ENCODE measurements at regions not wholly inside any gene's neighbourhood (a gene's known extent, or its start where the extent isn't known, plus 50 kb on each side); places are given as distances from the start of the nearest gene placed in this dataset.

DNA sequence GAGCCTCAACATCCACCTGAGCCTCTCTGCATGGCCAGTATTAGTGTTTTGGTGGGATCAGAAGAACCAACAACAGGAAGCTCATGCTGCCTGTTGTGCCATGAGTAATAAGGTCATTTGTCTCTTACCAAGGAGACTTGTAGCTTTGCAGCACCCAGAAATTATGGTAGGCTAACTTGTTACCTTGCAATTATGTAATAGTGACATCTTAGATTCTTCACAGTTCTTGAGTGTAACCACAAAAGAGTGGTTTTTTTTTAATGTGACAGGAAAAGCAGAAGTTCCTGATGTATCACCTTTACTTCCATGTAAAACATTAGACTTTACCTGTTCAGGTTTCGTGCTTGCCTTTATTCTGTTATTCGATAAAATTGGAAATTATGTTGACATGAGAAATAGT lies 263.9 kb upstream of the CXXC4 start:
- Histone ChIP-seq H4K20me1 (ENCODE audit: insufficient read depth, low read depth, low read length) (no peaks in the 10 kb centered on the region), H3K36me3 (ENCODE audit: insufficient read depth, low read length) (no peaks in the 10 kb centered on the region), H2AFZ (ENCODE audit: low read length) (no peak overlapping the region), H3K79me2 (ENCODE audit: low read length) (no peaks in the 10 kb centered on the region), H3K9me2 (replicated peaks; ENCODE audit: insufficient read depth, low read length) (no peaks in the 10 kb centered on the region), H3K4me1 (ENCODE audit: low read length) (no peaks in the 10 kb centered on the region), H3K4me3 (ENCODE audit: low read length) (no peak overlapping the region), H3K27me3 (ENCODE audit: low read length) (no peaks in the 10 kb centered on the region), H3K9ac (ENCODE audit: low read length) (no peak overlapping the region), H3K9me3 (ENCODE audit: low read length) (no peaks in the 10 kb centered on the region), H3K27ac (ENCODE audit: low read length) (no peak overlapping the region), H3K4me2 (ENCODE audit: low read depth, low read length, poor library complexity, severe bottlenecking) (no peak overlapping the region)
- DNase-seq: no peak

- Histone ChIP-seq H3K4me1 (ENCODE audit: low read length) (no peaks in the 10 kb centered on the region), H3K9ac (ENCODE audit: low read length) (no peak overlapping the region), H3K27ac (ENCODE audit: low read length) (no peak overlapping the region), H3K9me3 (ENCODE audit: low read length) (no peaks in the 10 kb centered on the region), H3K4me2 (ENCODE audit: low read depth, low read length, poor library complexity, severe bottlenecking) (no peak overlapping the region), H3K79me2 (ENCODE audit: low read length) (no peaks in the 10 kb centered on the region), H4K20me1 (ENCODE audit: insufficient read depth, low read depth, low read length) (no peaks in the 10 kb centered on the region), H3K36me3 (ENCODE audit: insufficient read depth, low read length) (no peaks in the 10 kb centered on the region), H2AFZ (ENCODE audit: low read length) (no peak overlapping the region), H3K9me2 (replicated peaks; ENCODE audit: insufficient read depth, low read length) (no peaks in the 10 kb centered on the region), H3K27me3 (ENCODE audit: low read length) (no peaks in the 10 kb centered on the region), H3K4me3 (ENCODE audit: low read length) (no peak overlapping the region)
- DNase-seq: no peak
Observed at GRCh38 chr4:104763554-104764222, 269.0 kb upstream of the CXXC4 start.

GRCh38 chr4:104766676-104767075 lies 272.0 kb upstream of the CXXC4 start:
- H3K4me2 ChIP-seq (ENCODE audit: low read depth, low read length, poor library complexity, severe bottlenecking): no peak overlapping the region
- H3K27ac ChIP-seq (ENCODE audit: low read length): no peak overlapping the region
- H3K4me1 ChIP-seq (ENCODE audit: low read length): no peaks in the 10 kb centered on the region
- H3K79me2 ChIP-seq (ENCODE audit: low read length): no peaks in the 10 kb centered on the region
- DNase-seq: no peak
- H3K4me3 ChIP-seq (ENCODE audit: low read length): no peak overlapping the region
- no peaks in the 10 kb centered on the region for H4K20me1 ChIP-seq (ENCODE audit: insufficient read depth, low read depth, low read length)
- no peak overlapping the region for H2AFZ ChIP-seq (ENCODE audit: low read length)
- H3K9ac ChIP-seq (ENCODE audit: low read length): no peak overlapping the region
- no peaks in the 10 kb centered on the region for H3K36me3 ChIP-seq (ENCODE audit: insufficient read depth, low read length)
- no peaks in the 10 kb centered on the region for H3K9me3 ChIP-seq (ENCODE audit: low read length)
- no peaks in the 10 kb centered on the region for H3K9me2 ChIP-seq (replicated peaks; ENCODE audit: insufficient read depth, low read length)
- H3K27me3 ChIP-seq (ENCODE audit: low read length): no peaks in the 10 kb centered on the region

GRCh38 chr4:104772849-104773248 lies 278.2 kb upstream of the CXXC4 start:
- Histone ChIP-seq H3K36me3 (ENCODE audit: insufficient read depth, low read length) (no peaks in the 10 kb centered on the region), H3K4me1 (ENCODE audit: low read length) (no peaks in the 10 kb centered on the region), H3K9me2 (replicated peaks; ENCODE audit: insufficient read depth, low read length) (no peaks in the 10 kb centered on the region), H3K27ac (ENCODE audit: low read length) (no peak overlapping the region), H3K9me3 (ENCODE audit: low read length) (no peaks in the 10 kb centered on the region), H3K4me3 (ENCODE audit: low read length) (no peak overlapping the region), H4K20me1 (ENCODE audit: insufficient read depth, low read depth, low read length) (no peaks in the 10 kb centered on the region), H3K27me3 (ENCODE audit: low read length) (no peaks in the 10 kb centered on the region), H3K9ac (ENCODE audit: low read length) (no peak overlapping the region), H2AFZ (ENCODE audit: low read length) (no peak overlapping the region), H3K79me2 (ENCODE audit: low read length) (no peaks in the 10 kb centered on the region), H3K4me2 (ENCODE audit: low read depth, low read length, poor library complexity, severe bottlenecking) (no peak overlapping the region)
- DNase-seq: no peak

- Histone ChIP-seq H3K79me2 (ENCODE audit: low read length) (no peaks in the 10 kb centered on the region), H3K9me2 (replicated peaks; ENCODE audit: insufficient read depth, low read length) (0 out of 2 replicates have a peak, but pooled peaks cover 2% of the 10 kb centered on the region), H3K4me3 (ENCODE audit: low read length) (no peak overlapping the region), H4K20me1 (ENCODE audit: insufficient read depth, low read depth, low read length) (no peaks in the 10 kb centered on the region), H3K36me3 (ENCODE audit: insufficient read depth, low read length) (no peaks in the 10 kb centered on the region), H3K27me3 (ENCODE audit: low read length) (no peaks in the 10 kb centered on the region), H3K4me1 (ENCODE audit: low read length) (no peaks in the 10 kb centered on the region), H3K9me3 (ENCODE audit: low read length) (no peaks in the 10 kb centered on the region), H3K27ac (ENCODE audit: low read length) (no peak overlapping the region), H2AFZ (ENCODE audit: low read length) (no peak overlapping the region), H3K4me2 (ENCODE audit: low read depth, low read length, poor library complexity, severe bottlenecking) (no peak overlapping the region), H3K9ac (ENCODE audit: low read length) (no peak overlapping the region)
- DNase-seq: no peak
Observed at GRCh38 chr4:104795264-104795939, 300.7 kb upstream of the CXXC4 start.

- H3K27ac ChIP-seq (ENCODE audit: low read length): no peak overlapping the region
- H3K9me2 ChIP-seq (replicated peaks; ENCODE audit: insufficient read depth, low read length): no peaks in the 10 kb centered on the region
- no peaks in the 10 kb centered on the region for H3K9me3 ChIP-seq (ENCODE audit: low read length)
- no peaks in the 10 kb centered on the region for H3K27me3 ChIP-seq (ENCODE audit: low read length)
- H3K4me2 ChIP-seq (ENCODE audit: low read depth, low read length, poor library complexity, severe bottlenecking): no peak overlapping the region
- no peaks in the 10 kb centered on the region for H3K4me1 ChIP-seq (ENCODE audit: low read length)
- H3K4me3 ChIP-seq (ENCODE audit: low read length): no peak overlapping the region
- DNase-seq: no peak
- H3K9ac ChIP-seq (ENCODE audit: low read length): no peak overlapping the region
- no peaks in the 10 kb centered on the region for H3K36me3 ChIP-seq (ENCODE audit: insufficient read depth, low read length)
- no peaks in the 10 kb centered on the region for H4K20me1 ChIP-seq (ENCODE audit: insufficient read depth, low read depth, low read length)
- no peak overlapping the region for H2AFZ ChIP-seq (ENCODE audit: low read length)
- no peaks in the 10 kb centered on the region for H3K79me2 ChIP-seq (ENCODE audit: low read length)
Observed at GRCh38 chr4:104811727-104812126, 317.0 kb upstream of the CXXC4 start.

- no peaks in the 10 kb centered on the region for H3K9me2 ChIP-seq (replicated peaks; ENCODE audit: insufficient read depth, low read length)
- DNase-seq: no peak
- H4K20me1 ChIP-seq (ENCODE audit: insufficient read depth, low read depth, low read length): no peaks in the 10 kb centered on the region
- H3K4me1 ChIP-seq (ENCODE audit: low read length): no peaks in the 10 kb centered on the region
- no peaks in the 10 kb centered on the region for H3K36me3 ChIP-seq (ENCODE audit: insufficient read depth, low read length)
- no peak overlapping the region for H3K27ac ChIP-seq (ENCODE audit: low read length)
- H3K9ac ChIP-seq (ENCODE audit: low read length): no peak overlapping the region
- no peaks in the 10 kb centered on the region for H3K79me2 ChIP-seq (ENCODE audit: low read length)
- H3K9me3 ChIP-seq (ENCODE audit: low read length): no peaks in the 10 kb centered on the region
- H3K4me2 ChIP-seq (ENCODE audit: low read depth, low read length, poor library complexity, severe bottlenecking): no peak overlapping the region
- no peak overlapping the region for H3K4me3 ChIP-seq (ENCODE audit: low read length)
- no peaks in the 10 kb centered on the region for H3K27me3 ChIP-seq (ENCODE audit: low read length)
- H2AFZ ChIP-seq (ENCODE audit: low read length): no peak overlapping the region
Observed at GRCh38 chr4:104815665-104816064, 321.0 kb upstream of the CXXC4 start.

GRCh38 chr4:104818579-104818978 lies 323.9 kb upstream of the CXXC4 start:
- no peaks in the 10 kb centered on the region for H3K79me2 ChIP-seq (ENCODE audit: low read length)
- DNase-seq: no peak
- no peaks in the 10 kb centered on the region for H3K27me3 ChIP-seq (ENCODE audit: low read length)
- no peak overlapping the region for H3K4me3 ChIP-seq (ENCODE audit: low read length)
- H3K4me1 ChIP-seq (ENCODE audit: low read length): no peaks in the 10 kb centered on the region
- H3K9me2 ChIP-seq (replicated peaks; ENCODE audit: insufficient read depth, low read length): no peaks in the 10 kb centered on the region
- no peak overlapping the region for H2AFZ ChIP-seq (ENCODE audit: low read length)
- H3K36me3 ChIP-seq (ENCODE audit: insufficient read depth, low read length): no peaks in the 10 kb centered on the region
- H3K27ac ChIP-seq (ENCODE audit: low read length): no peak overlapping the region
- H3K9ac ChIP-seq (ENCODE audit: low read length): no peak overlapping the region
- H4K20me1 ChIP-seq (ENCODE audit: insufficient read depth, low read depth, low read length): no peaks in the 10 kb centered on the region
- H3K4me2 ChIP-seq (ENCODE audit: low read depth, low read length, poor library complexity, severe bottlenecking): no peak overlapping the region
- no peaks in the 10 kb centered on the region for H3K9me3 ChIP-seq (ENCODE audit: low read length)
